Spleen (tissue), 11 donors: ENCODE measurements at regions not wholly inside any gene's neighbourhood (a gene's known extent, or its start where the extent isn't known, plus 50 kb on each side); places are given as distances from the start of the nearest gene placed in this dataset.

ENCODE experiments used
- DNase-seq: peaks from one replicate; pipeline ENCODE4 v3.0.0-alpha.2; 2020
- H3K27ac ChIP-seq, 8 donors: fragments of 200-600 bp; sonication (generic) in 7 of 8; 1 replicate in 4 of 8; 2 replicates in 4 of 8; pipeline versions ENCODE4 v1.5.0 to v1.8.0; 2016 to 2021; ENCODE audit warnings: inconsistent platforms in 4 of 8, mild to moderate bottlenecking in 4 of 8, moderate library complexity in 1 of 8
- H3K27me3 ChIP-seq, 7 donors: fragments of 200-600 bp; sonication (generic) in 6 of 7; replicated peaks in 1 of 7; 1 replicate in 4 of 7; 2 replicates in 3 of 7; pipeline versions ENCODE4 v1.5.0 to v1.8.0; 2016 to 2021; ENCODE audit warnings: inconsistent platforms in 3 of 7, mild to moderate bottlenecking in 1 of 7
- H3K36me3 ChIP-seq, 6 donors: fragments of 200-600 bp; sonication (generic) in 5 of 6; 1 replicate in 4 of 6; 2 replicates in 2 of 6; pipeline versions ENCODE4 v1.5.0 to v1.8.0; 2016 to 2021; ENCODE audit warnings: inconsistent platforms in 2 of 6
- H3K4me1 ChIP-seq, 6 donors: fragments of 200-600 bp; sonication (generic) in 5 of 6; 1 replicate in 3 of 6; 2 replicates in 3 of 6; pipeline versions ENCODE4 v1.5.0 to v1.8.0; 2016 to 2021; ENCODE audit warnings: inconsistent platforms in 3 of 6
- H3K4me3 ChIP-seq, 8 donors: fragments of 200-600 bp; sonication (generic) in 7 of 8; 1 replicate in 4 of 8; 2 replicates in 4 of 8; pipeline versions ENCODE4 v1.5.0 to v1.8.0; 2016 to 2021; ENCODE audit warnings: inconsistent platforms in 4 of 8, mild to moderate bottlenecking in 4 of 8, moderate library complexity in 2 of 8
- H3K9me3 ChIP-seq, 8 donors: fragments of 200-600 bp; sonication (generic) in 7 of 8; 1 replicate in 4 of 8; 2 replicates in 4 of 8; pipeline versions ENCODE4 v1.5.0 to v1.8.0; 2016 to 2021; ENCODE audit warnings: inconsistent platforms in 4 of 8
- CTCF ChIP-seq, 11 experiments: fragments of 200-600 bp in 7 of 11; fragments of 450-650 bp in 4 of 11; sonication (generic) in 4 of 11; IDR thresholded peaks in 8 of 11; conservative IDR thresholded peaks in 3 of 11; 1 replicate in 7 of 11; 2 replicates in 4 of 11; pipeline versions ENCODE4 v1.4.0 to v1.8.0; 2016 to 2021; ENCODE audit warnings: antibody characterized with exemption in 11 of 11, inconsistent platforms in 4 of 11, mild to moderate bottlenecking in 1 of 11
- POLR2A ChIP-seq, 3 donors: fragments of 450-650 bp; IDR thresholded peaks; one replicate each; pipeline ENCODE4 v1.5.1; 2017; ENCODE audit warnings: antibody characterized with exemption in 3 of 3, mild to moderate bottlenecking in 1 of 3
- POLR2AphosphoS5 ChIP-seq, 3 donors: sonication (generic); formaldehyde crosslinking; IDR thresholded peaks; one replicate each; pipeline ENCODE4 v1.5.1; 2017; ENCODE audit warnings: antibody characterized with exemption in 3 of 3
- WGBS, 5 donors: extraction: QIAGEN DNeasy Blood & Tissue Kit in 3 of 5; methylation state at CpG; one replicate each; pipeline versions ENCODE4 v1.1.5 to v1.1.7; 2013 to 2018; 5-methylcytosine and 5-hydroxymethylcytosine counted together
- intact Hi-C: fragments of 100-400 bp; cut with DNase I; formaldehyde crosslinking; loops from one replicate; pipeline ENCODE4 v1.15.0; 2023; ENCODE audit warnings: low total_unique reads
- donor health status: healthy with polysubstance abuse.
- donor health status: DM: no; HTN: no; CAD: no; lungs with moderate emphysema.
- donor health status: DM: no; HTN: no; CAD: no.
- donor health status: Bipolar disorder and iron deficiency.
- donor health status: healthy.
- donor health status: DM: no; HTN: no; CAD: no.
- donor health status: DM: yes; HTN: yes; CAD: no.

GRCh38 chr17:73717690-73718089 is 73.4 kb upstream of the SDK2 start:
- WGBS, 5 donors: 70 to 85% (median 81%) methylated on average over 5 of the region's 5 CpGs
- DNase-seq: peak; percentile 34
- Histone ChIP-seq H3K9me3 (no peaks in the 10 kb centered on the region), H3K27me3 (peaks cover 0 to 24% (median 0%) of the 10 kb centered on the region in 7 donors), H3K4me3 (no peak overlapping the region), H3K36me3 (no peaks in the 10 kb centered on the region), H3K27ac (no peak overlapping the region), H3K4me1 (peaks cover 3 to 33% (median 18%) of the 10 kb centered on the region in 6 donors)
- TF ChIP-seq POLR2A (IDR thresholded peaks at IDR 0.05): no peak
- TF ChIP-seq POLR2AphosphoS5 (IDR thresholded peaks at IDR 0.05): no peak
- no peak for TF ChIP-seq CTCF (IDR thresholded peaks at IDR 0.05 in 8 of 11, conservative IDR thresholded peaks at IDR 0.05 in 3 of 11)
- intact Hi-C loops: no loop called here

- no peak overlapping the region for H3K27ac ChIP-seq
- no peaks in the 10 kb centered on the region for H3K36me3 ChIP-seq
- intact Hi-C loops: no loop called here
- peaks cover 3 to 40% (median 20%) of the 10 kb centered on the region in 6 donors for H3K4me1 ChIP-seq
- H3K27me3 ChIP-seq: peaks cover 0 to 24% (median 0%) of the 10 kb centered on the region in 7 donors
- no peak for TF ChIP-seq POLR2AphosphoS5 (IDR thresholded peaks at IDR 0.05)
- no peak overlapping the region for H3K4me3 ChIP-seq
- peak; percentile 6 for DNase-seq
- H3K9me3 ChIP-seq: no peaks in the 10 kb centered on the region
Observed at GRCh38 chr17:73718362-73718761, 74.1 kb upstream of the SDK2 start.

GRCh38 chr17:73718912-73719311 is 74.7 kb upstream of the SDK2 start:
- Histone ChIP-seq H3K4me1 (peaks cover 3 to 43% (median 20%) of the 10 kb centered on the region in 6 donors), H3K36me3 (no peaks in the 10 kb centered on the region), H3K27ac (peak overlapping the region in 3 of 8 donors; percentile 6 to 31 (median 15)), H3K4me3 (no peak overlapping the region), H3K27me3 (peaks cover 0 to 19% (median 0%) of the 10 kb centered on the region in 7 donors), H3K9me3 (no peaks in the 10 kb centered on the region)
- TF ChIP-seq POLR2A (IDR thresholded peaks at IDR 0.05): no peak
- TF ChIP-seq POLR2AphosphoS5 (IDR thresholded peaks at IDR 0.05): peak in 1 of 3 donors; percentile 53
- WGBS, 5 donors: 45 to 66% (median 52%) methylated on average over 9 of the region's 9 CpGs
- intact Hi-C loops: no loop called here
- peak; percentile 66 for DNase-seq

GRCh38 chr17:73719588-73720071 is 75.4 kb upstream of the SDK2 start:
- intact Hi-C loops: no loop called here
- H3K9me3 ChIP-seq: no peaks in the 10 kb centered on the region
- TF ChIP-seq POLR2A (IDR thresholded peaks at IDR 0.05): no peak
- no peak for TF ChIP-seq CTCF (IDR thresholded peaks at IDR 0.05 in 8 of 11, conservative IDR thresholded peaks at IDR 0.05 in 3 of 11)
- TF ChIP-seq POLR2AphosphoS5 (IDR thresholded peaks at IDR 0.05): peak; percentile 36 to 64 (median 51)
- peak; percentile 81 for DNase-seq
- no peaks in the 10 kb centered on the region for H3K36me3 ChIP-seq
- H3K27me3 ChIP-seq: peaks cover 0 to 12% (median 0%) of the 10 kb centered on the region in 7 donors
- WGBS, 5 donors: 68 to 89% (median 70%) methylated on average over 15 to 16 of the region's 16 CpGs
- H3K4me1 ChIP-seq: peaks cover 3 to 46% (median 20%) of the 10 kb centered on the region in 6 donors
- peak overlapping the region in 4 of 8 donors; percentile 6 to 48 (median 23) for H3K27ac ChIP-seq
- H3K4me3 ChIP-seq: no peak overlapping the region

- H3K9me3 ChIP-seq: no peaks in the 10 kb centered on the region
- no peak for TF ChIP-seq POLR2A (IDR thresholded peaks at IDR 0.05)
- no peak overlapping the region for H3K4me3 ChIP-seq
- H3K4me1 ChIP-seq: peaks cover 3 to 46% (median 20%) of the 10 kb centered on the region in 6 donors
- peak; percentile 76 for DNase-seq
- 66 to 86% (median 82%) methylated on average over 8 to 10 of the region's 10 CpGs for WGBS, 5 donors
- no peaks in the 10 kb centered on the region for H3K36me3 ChIP-seq
- H3K27me3 ChIP-seq: peaks cover 0 to 8% (median 0%) of the 10 kb centered on the region in 7 donors
- H3K27ac ChIP-seq: peak overlapping the region in 3 of 8 donors; percentile 7 to 48 (median 31)
- intact Hi-C loops: no loop called here
Observed at GRCh38 chr17:73720187-73720834, 76.1 kb upstream of the SDK2 start.
